ENCODE measurements at regions not wholly inside any gene's neighbourhood (a gene's known extent, or its start where the extent isn't known, plus 50 kb on each side); places are given as distances from the start of the nearest gene placed in this dataset.
A peak's percentile ranks its signal among the peaks of the same experiment; 100 is the strongest.

GRCh38 chr5:6222121-6222520, 156.2 kb downstream of the MED10 start:
- H3K4me3 ChIP-seq, result no peak overlapping the region
- DNase-seq (ENCODE audit: low spot score in 2 of 2), result no peak
- intact Hi-C loops (cut with DNase I; ENCODE audit: low total_unique reads), result no loop called here

GRCh38 chr5:6221141-6221626, 157.2 kb downstream of the MED10 start:
- H3K27ac ChIP-seq, result no peak overlapping the region
- H3K4me1 ChIP-seq, result no peaks in the 10 kb centered on the region
- H3K27me3 ChIP-seq, result no peaks in the 10 kb centered on the region
- no peaks in the 10 kb centered on the region for H3K9me3 ChIP-seq
- no peak overlapping the region for H3K4me3 ChIP-seq
- DNase-seq (ENCODE audit: low spot score in 2 of 2), result no peak
- no peaks in the 10 kb centered on the region for H3K36me3 ChIP-seq
- intact Hi-C loops (cut with DNase I; ENCODE audit: low total_unique reads), result no loop called here
- no peak for TF ChIP-seq POLR2AphosphoS5 (IDR thresholded peaks at IDR 0.05)
- TF ChIP-seq CTCF (IDR thresholded peaks at IDR 0.05), result no peak
- TF ChIP-seq POLR2A (IDR thresholded peaks at IDR 0.05), result no peak

More at GRCh38 chr5:6222121-6222520, 156.2 kb downstream of the MED10 start:
- Histone ChIP-seq H3K36me3 (no peaks in the 10 kb centered on the region), H3K9me3 (no peaks in the 10 kb centered on the region), H3K27ac (no peak overlapping the region), H3K27me3 (no peaks in the 10 kb centered on the region), H3K4me1 (no peaks in the 10 kb centered on the region)
- no peak for TF ChIP-seq POLR2AphosphoS5 (IDR thresholded peaks at IDR 0.05)
- TF ChIP-seq CTCF (IDR thresholded peaks at IDR 0.05), result no peak
- TF ChIP-seq POLR2A (IDR thresholded peaks at IDR 0.05), result no peak

GRCh38 chr5:6220346-6221088, 157.8 kb downstream of the MED10 start:
- Histone ChIP-seq H3K27ac (no peak overlapping the region), H3K9me3 (no peaks in the 10 kb centered on the region), H3K4me3 (no peak overlapping the region), H3K4me1 (no peaks in the 10 kb centered on the region), H3K36me3 (no peaks in the 10 kb centered on the region), H3K27me3 (no peaks in the 10 kb centered on the region)
- DNase-seq (ENCODE audit: low spot score in 2 of 2), result peak in 1 of 2 donors; percentile 39
- intact Hi-C loops (cut with DNase I; ENCODE audit: low total_unique reads), result no loop called here
- TF ChIP-seq CTCF (IDR thresholded peaks at IDR 0.05) (no peak), POLR2A (IDR thresholded peaks at IDR 0.05) (no peak), POLR2AphosphoS5 (IDR thresholded peaks at IDR 0.05) (no peak)

GRCh38 chr5:6218517-6218916, 159.8 kb downstream of the MED10 start:
- Histone ChIP-seq H3K27me3 (no peaks in the 10 kb centered on the region), H3K9me3 (no peaks in the 10 kb centered on the region), H3K4me1 (no peaks in the 10 kb centered on the region), H3K27ac (no peak overlapping the region), H3K36me3 (no peaks in the 10 kb centered on the region), H3K4me3 (no peak overlapping the region)
- TF ChIP-seq POLR2AphosphoS5 (IDR thresholded peaks at IDR 0.05) (no peak), POLR2A (IDR thresholded peaks at IDR 0.05) (no peak), CTCF (IDR thresholded peaks at IDR 0.05) (no peak)
- intact Hi-C loops (cut with DNase I; ENCODE audit: low total_unique reads), result no loop called here
- DNase-seq (ENCODE audit: low spot score in 2 of 2), result no peak

GRCh38 chr5:6218116-6218515, 160.2 kb downstream of the MED10 start:
- no peak for TF ChIP-seq CTCF (IDR thresholded peaks at IDR 0.05)
- no peak for TF ChIP-seq POLR2AphosphoS5 (IDR thresholded peaks at IDR 0.05)
- no peak for TF ChIP-seq POLR2A (IDR thresholded peaks at IDR 0.05)
- H3K36me3 ChIP-seq, result no peaks in the 10 kb centered on the region
- no peak overlapping the region for H3K27ac ChIP-seq
- no peaks in the 10 kb centered on the region for H3K4me1 ChIP-seq
- intact Hi-C loops (cut with DNase I; ENCODE audit: low total_unique reads), result no loop called here
- no peak overlapping the region for H3K4me3 ChIP-seq
- no peak for DNase-seq (ENCODE audit: low spot score in 2 of 2)
- no peaks in the 10 kb centered on the region for H3K27me3 ChIP-seq
- no peaks in the 10 kb centered on the region for H3K9me3 ChIP-seq

Measured in breast epithelium (tissue), 4 donors.